Endometrium (tissue), 2 donors: ENCODE measurements at regions not wholly inside any gene's neighbourhood (a gene's known extent, or its start where the extent isn't known, plus 50 kb on each side); places are given as distances from the start of the nearest gene placed in this dataset.
"Not testable (repeated sequence)": the region's sequence is repeated elsewhere in the genome, so short reads cannot be mapped to it uniquely, and the experiment has no call there.

Source experiments
- FAIRE-seq: peaks from 2 replicates; lab custom pipeline; 2012; peaks lifted over from hg19 to GRCh38; lab: Jason Lieb, UNC
- donor health status: control.
- donor health status: control.

- FAIRE-seq = not testable (repeated sequence)
Observed at GRCh38 chr2:89756616-89757015, 1065.1 kb downstream of the RPIA start.

- not testable (repeated sequence) for FAIRE-seq
Observed at GRCh38 chr2:89758332-89759026, 1067.0 kb downstream of the RPIA start.

GRCh38 chr2:89760762-89761161 lies 1069.3 kb downstream of the RPIA start:
- not testable (repeated sequence) for FAIRE-seq

GRCh38 chr2:89761171-89761570 lies 1069.7 kb downstream of the RPIA start:
- FAIRE-seq = not testable (repeated sequence)

- FAIRE-seq = not testable (repeated sequence)
Observed at GRCh38 chr2:89761863-89762262, 1070.4 kb downstream of the RPIA start.

- FAIRE-seq = not testable (repeated sequence)
Observed at GRCh38 chr2:89762461-89763253, 1071.2 kb downstream of the RPIA start.

- FAIRE-seq = no peak
Observed at GRCh38 chr2:89763254-89763580, 1071.7 kb downstream of the RPIA start.

- FAIRE-seq = no peak
Observed at GRCh38 chr2:89763581-89764485, 1072.4 kb downstream of the RPIA start.

GRCh38 chr2:89764571-89765360 lies 1073.3 kb downstream of the RPIA start:
- not testable (repeated sequence) for FAIRE-seq

GRCh38 chr2:89765361-89765718 lies 1073.9 kb downstream of the RPIA start:
- not testable (repeated sequence) for FAIRE-seq

- FAIRE-seq = not testable (repeated sequence)
Observed at GRCh38 chr2:89766141-89766990, 1074.9 kb downstream of the RPIA start.

- not testable (repeated sequence) for FAIRE-seq
Observed at GRCh38 chr2:89767058-89767457, 1075.6 kb downstream of the RPIA start.

- no peak for FAIRE-seq
Observed at GRCh38 chr2:89767572-89768435, 1076.3 kb downstream of the RPIA start.

GRCh38 chr2:89775885-89776284 lies 1084.4 kb downstream of the RPIA start:
- no peak for FAIRE-seq

- FAIRE-seq = no peak
Observed at GRCh38 chr2:89780318-89780717, 1088.8 kb downstream of the RPIA start.

GRCh38 chr2:89781962-89782361 lies 1090.5 kb downstream of the RPIA start:
- no peak for FAIRE-seq

- no peak for FAIRE-seq
Observed at GRCh38 chr2:89784960-89785359, 1093.5 kb downstream of the RPIA start.

- FAIRE-seq = not testable (repeated sequence)
Observed at GRCh38 chr2:89785528-89785927, 1094.1 kb downstream of the RPIA start.

GRCh38 chr2:89786642-89787041 lies 1095.2 kb downstream of the RPIA start:
- FAIRE-seq = not testable (repeated sequence)

- FAIRE-seq = not testable (repeated sequence)
Observed at GRCh38 chr2:89795530-89795929, 1104.1 kb downstream of the RPIA start.
